T-helper 1 cell (primary cell): ENCODE measurements at regions not wholly inside any gene's neighbourhood (a gene's known extent, or its start where the extent isn't known, plus 50 kb on each side); places are given as distances from the start of the nearest gene placed in this dataset.

Experiments
- DNase-seq, 5 donors: peaks; one replicate each; pipeline ENCODE4 v3.0.0-alpha.2; 2012 to 2020

DNA sequence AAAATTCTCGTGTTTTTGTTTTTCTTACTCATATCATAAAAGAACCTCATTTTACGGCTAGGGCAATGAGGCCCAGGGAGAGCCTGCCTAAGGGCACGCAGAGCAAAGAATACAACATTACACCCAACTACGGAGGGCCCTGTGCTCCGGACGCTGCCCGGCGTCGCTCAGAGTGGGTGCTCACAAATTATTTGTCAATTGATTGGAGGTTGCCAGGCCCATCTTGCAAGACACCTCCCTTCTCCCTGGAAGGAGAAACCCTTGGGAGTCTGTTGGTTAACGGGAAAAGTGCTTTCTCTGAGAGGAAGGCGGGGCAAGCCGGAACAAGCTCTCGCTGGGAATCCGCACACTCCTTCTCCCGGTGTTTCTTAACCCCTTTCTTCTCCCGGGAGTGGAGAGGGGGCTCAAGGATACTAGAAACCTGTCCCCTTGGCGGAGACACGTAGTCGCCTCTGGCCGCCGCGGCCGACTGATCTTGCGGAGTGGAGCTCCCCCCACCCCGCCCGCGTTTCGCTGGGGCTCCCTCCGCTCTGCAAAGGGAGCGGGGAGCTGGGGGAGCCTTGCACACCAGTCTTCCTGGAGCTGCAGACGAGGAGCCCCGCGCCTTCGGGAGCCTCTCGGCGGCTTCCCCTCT lies 599.3 kb upstream of the SGCD start:
- no peak for DNase-seq

DNA sequence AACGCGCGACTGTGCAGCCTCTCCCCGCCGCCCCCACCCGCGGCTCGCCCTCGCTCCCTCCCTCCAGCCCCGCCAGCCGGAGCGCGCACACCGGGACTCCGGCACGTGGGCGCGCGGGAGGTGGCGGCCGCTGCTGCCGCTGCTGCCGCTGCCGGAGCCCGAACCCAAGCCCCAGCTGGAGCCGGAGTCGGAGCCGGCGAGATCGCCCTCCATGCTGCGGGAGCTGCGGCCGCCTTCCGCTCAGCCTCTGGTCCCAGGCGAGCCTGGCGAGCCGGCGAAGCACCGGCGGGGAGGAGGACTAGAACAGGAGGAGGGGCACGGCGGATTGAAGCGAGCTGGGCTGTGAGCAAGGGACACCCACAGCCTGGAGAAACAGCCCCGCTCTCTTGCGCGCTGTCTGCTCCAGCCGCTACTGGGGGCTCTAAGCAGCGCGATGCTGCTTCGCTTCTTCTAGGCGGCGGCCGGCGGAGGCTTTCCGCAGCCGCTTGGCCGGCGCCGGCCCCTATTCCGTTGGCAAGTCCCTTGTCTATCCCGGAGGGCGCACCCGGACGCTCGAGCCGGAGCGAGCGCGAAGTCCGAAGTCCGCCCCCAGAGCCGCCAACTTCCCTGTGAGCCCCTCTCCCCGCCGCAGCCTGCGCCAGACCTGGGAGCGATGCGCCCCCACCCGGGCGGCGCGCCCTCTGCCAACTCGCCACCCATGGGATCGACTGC lies 598.7 kb upstream of the SGCD start:
- DNase-seq, result no peak

DNA sequence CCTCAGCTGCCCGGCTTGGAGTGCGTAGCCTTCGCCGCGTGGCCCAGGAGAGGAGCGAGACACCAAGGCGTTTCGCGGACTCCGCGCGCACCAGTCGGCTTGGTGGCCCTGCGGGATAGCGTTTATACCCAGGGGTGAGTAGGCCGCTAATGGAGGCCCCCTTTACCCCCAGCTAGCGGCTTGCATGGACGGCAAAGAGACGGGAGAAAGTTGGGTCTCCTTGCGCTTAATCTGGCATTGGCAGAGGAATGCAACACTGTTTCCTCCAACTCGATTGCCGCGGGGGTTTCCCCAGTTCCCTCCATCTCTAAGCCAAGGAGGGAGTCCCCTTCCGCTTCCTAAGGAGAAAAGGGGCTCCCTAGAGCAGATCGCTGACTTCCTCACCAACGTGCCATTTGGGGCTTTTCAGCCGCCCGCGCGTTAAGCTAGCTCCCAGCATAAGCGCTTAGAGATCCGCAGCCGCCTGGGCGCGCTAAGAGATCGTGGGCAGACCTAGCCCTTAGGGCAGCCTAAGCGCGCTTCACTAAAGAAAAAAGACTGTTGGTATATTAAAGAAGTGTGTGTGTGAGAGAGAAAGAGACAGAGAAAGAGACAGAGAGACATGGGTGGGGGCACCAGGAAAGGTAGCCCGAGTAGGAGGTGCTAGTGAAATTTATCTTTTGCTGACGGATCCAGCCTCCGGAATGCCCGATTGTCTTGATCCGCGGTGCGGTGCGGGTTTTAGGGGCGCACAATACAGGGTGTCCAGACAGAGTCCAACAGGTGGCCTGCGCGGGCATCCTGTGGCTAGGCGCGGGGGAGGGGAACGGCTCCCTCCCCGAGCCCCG lies 597.9 kb upstream of the SGCD start:
- no peak for DNase-seq

DNA sequence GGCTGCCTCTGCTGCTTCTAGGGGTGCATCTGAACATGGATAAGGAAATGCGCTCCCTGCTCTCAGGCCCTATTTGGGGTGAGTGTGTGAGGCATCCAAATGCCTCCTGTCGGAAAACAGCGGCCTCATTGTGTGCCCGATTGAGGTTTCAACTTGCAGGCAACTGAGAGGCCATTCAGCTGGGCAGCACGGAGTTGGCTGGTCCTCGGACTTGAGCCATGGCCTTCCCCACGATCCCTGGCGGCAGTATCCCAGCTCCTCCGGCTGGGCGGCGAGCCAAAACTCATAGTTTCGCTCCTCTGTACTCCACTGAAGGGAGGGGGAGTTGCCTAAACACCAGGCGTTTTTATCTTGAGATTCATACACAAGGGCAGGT lies 597.3 kb upstream of the SGCD start:
- no peak for DNase-seq

DNA sequence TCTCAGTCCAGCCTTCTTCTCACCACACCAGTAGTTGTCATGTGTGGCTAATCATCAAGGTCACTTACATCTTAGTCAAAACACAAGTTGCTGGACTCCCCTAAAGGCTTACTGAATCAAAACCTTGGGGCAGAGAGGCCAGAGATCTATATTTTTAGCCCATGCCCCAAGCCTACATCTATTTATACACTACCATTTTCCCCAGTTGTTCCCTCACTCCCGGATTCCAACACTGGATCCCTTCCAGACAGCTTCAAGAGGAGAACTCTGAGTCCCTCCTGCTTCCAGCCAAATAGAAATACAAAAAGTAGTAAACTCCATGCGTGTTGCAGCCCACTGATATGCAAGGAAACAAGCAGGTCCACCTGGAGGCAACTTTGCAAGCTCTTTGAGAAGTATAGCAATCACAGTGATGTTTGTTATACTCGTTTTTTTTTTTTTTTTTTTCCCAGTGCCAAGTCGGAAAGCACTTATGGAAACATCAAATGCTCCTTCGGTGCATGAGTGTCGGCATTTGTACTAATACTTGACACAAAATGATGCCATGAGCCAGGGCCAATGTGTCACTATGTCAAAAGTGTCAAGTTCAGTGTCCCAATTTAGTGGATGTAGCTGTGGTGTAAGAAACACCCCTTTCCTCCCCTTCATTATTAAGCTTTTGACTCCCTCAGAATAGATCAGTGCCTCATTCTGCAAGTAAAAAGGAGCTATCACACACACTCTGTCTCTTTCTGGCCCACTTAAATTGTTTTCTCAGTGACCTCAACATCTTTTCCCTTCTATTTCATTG lies 594.2 kb upstream of the SGCD start:
- DNase-seq, result no peak

DNA sequence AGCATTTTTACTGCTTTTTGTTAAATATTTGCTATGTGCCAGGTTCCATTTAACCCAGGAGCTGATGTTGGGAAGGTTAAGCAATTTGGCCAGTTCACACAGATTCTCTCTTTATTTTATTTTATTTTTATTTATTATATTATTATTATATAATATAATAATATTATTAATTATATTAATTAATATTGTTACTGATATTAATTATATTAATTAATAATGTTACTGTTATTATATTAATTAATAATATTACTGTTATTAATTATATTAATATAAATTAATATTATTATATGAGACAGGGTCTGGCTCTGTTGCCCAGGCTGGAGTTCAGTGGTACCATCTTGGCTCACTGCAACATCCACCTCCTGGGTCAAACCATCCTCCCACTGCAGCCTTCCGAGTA lies 593.0 kb upstream of the SGCD start:
- DNase-seq, result no peak

DNA sequence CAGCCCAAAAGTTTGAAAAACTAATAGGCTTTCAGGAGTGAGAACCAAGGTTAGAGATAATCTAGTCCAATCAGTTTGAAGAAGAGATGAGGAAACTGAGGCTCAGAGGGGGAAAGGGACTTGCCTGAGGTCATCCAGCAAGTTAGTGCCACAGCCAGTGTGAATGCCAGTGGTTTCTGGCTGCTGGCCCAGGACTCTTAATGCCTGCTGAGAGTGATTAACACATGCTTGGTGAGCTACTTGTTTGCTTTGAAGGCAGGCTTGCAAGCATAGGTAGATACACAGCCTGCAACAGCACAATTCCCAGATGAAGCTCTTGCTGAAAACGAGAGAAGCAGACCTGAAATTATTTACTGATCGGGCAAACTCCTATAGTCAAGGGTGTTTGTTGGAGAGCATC lies 591.6 kb upstream of the SGCD start:
- no peak for DNase-seq

DNA sequence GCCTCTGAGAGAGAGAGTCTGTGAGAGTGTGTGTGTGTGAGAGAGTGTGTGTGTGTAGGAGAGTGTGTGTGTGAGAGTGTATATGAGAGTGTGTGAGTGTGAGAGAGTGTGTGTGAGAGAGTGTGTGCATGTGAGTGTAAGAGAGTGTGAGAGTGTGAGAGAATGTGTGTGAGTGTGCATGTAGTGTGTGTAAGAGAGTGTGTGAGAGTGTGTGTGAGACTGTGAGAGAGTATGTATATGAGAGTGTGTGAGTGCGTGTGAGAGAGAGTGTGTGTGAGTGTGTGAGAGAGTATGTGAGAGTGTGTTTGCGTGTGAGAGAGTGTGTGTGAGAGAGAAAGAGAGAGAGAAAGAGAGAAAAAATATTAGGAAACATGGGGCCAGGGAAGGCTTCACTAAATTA lies 588.3 kb upstream of the SGCD start:
- DNase-seq, result no peak

DNA sequence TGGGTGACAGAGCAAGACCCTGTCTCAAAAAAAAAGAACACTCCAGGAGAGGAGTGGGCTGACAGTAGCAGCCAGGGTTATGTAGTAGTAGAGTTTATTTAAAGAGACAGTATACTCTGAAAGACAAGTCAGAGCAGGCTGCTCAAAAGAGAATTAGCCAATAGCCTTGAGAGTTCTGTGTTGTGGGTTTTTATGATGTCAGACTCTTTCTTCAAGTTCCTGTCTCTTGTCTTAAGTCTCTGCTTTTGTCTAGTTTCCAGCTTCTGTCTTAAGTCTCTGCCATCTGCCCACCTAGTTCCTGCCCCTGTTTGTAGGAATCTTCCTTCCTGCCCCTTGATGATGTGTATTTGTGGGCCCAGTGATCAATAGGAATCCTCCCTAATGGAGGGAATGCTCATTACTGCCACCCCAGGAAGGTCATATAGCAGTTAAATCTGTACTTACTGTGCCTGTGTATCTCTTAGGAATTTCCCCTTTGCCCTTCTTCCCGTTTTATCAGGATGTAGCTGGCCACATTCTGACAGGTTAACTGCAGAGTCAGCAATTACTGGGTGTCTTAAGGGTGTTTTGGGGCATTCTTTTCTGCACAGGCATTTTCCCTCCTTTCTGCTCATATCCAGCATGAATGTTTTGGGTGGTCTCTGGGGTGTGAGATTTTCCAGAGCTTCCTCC lies 580.5 kb upstream of the SGCD start:
- DNase-seq, result no peak

DNA sequence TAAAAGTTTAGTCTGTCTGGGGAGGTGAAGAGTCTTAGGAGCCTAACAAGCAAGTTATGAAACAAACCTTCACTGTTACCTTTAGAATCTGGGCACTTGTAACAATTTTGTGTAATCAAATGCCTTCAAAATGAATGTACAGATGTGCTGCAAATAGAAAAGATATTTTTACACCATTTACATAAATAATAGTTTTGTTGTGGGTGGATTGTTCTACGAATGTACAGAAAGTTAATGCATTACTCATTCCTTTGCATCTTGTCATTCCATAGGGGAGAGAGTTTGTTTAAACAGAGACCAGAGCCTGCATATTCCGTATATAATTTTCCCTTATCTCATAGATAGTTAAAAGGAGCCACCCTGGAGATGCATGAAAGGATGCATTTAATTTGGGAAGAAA lies 576.9 kb upstream of the SGCD start:
- DNase-seq, result no peak

DNA sequence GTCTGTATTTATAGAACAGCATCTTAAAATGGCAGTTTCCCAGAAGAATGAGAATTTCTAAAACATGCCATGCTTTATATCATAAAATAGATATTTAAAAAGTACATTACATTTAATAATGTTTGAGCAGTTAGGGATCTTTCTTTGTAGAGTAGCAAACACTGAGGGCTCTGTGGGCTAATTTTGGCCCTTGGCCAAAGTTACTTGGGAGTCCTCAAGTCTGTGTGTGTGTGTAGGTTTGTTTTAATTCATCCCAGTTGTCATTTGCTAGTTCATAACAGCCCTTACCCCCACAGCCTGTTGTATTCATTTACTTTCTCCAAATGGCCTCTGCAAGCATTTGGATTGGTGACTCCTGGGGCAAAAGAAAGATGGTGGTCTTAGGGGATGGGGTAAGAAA lies 576.4 kb upstream of the SGCD start:
- no peak for DNase-seq

DNA sequence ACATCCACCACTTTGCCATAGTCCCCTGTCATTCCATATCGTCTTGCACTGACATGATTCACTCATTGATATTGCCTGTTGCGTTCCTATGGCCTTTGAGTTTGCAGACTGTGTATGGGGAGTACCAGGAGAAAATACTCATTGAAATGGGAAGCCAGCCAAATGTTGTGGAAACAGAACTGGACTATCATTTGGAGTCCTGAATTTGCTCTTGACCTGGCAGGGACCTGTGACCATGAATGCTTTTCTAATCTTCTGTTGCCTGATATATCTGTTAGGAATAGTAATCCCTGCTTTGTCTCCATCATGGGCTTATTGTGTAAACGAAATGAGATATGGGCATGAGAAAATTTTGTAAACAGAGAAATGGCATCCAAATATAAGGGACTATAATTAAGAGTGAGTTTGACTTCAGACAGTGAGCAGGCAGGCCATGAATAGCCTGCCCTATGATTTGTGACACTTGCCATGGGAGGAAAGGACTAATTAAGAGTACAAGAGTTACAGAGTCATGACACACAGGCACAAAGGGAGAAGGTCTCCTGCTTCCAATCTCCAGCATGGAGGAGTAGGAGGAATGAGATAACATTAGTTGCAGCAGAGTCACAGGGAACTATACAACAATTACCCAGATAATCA lies 572.9 kb upstream of the SGCD start:
- DNase-seq, result no peak

DNA sequence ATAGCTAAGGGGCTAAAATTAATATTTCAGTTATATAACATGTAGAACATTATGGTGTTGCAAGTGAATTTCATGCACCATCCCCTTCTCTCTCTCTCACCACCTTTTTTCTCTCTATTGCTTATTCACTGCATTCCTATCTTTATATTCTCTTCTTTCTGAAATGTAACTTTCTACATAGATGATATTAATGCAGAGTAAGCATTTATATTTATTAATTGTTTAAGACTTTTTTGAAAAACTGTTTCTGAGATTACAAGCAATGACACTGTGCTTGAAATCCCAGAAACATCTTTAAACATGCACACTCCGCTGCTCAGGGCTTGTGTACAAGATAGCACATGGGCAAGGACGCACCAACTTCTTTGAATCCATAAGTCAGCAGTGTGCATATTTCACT lies 567.7 kb upstream of the SGCD start:
- no peak for DNase-seq

DNA sequence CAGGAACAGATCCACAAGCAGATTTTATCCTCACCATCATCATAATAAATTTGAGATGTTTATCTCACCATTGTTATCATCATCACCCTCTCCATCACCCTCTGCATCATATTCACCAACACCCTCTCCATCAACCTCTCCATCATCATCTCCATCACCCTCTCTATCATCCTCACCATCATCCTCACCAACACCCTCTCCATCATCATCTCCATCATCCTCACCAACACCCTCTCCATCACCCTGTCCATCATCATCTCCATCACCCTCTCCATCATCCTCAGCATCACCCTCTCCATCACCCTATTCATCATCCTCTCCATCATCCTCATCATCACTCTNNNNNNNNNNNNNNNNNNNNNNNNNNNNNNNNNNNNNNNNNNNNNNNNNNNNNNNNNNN lies 567.0 kb upstream of the SGCD start:
- no peak for DNase-seq

DNA sequence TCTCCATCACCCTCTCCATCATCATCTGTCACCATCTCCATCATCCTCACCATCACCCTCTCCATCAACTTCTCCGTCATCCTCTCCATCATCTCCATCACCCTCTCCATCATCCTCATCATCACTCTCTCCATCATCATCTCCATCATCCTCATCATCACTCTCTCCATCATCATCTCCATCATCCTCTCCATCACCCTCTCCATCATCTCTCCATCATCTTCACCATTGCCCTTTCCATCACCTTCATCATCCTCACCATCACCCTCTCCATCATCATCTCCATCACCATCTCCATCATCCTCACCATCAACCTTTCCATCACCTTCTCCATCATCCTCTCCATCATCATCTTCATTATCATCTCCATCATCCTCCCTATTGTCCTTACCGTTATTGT lies 565.5 kb upstream of the SGCD start:
- DNase-seq, result no peak

DNA sequence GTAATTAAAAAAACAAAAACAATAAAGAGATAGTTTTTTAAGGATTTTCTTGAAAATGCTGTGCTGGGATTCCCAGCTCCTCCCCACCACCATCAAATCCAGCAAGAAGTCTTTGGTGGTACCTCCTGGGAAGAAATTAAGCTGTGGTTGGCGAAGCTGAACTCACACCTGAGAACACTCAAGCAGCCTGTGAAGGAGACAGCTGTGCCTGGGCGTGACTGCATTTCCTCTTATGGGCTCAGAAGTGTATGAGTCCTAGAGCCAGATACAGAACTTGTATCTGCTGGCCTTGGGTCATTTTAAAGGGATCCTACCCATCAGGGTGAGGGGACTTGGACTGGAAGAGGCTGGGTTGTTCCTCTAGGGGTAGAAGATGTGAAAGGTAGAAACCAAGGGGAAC lies 561.2 kb upstream of the SGCD start:
- no peak for DNase-seq

DNA sequence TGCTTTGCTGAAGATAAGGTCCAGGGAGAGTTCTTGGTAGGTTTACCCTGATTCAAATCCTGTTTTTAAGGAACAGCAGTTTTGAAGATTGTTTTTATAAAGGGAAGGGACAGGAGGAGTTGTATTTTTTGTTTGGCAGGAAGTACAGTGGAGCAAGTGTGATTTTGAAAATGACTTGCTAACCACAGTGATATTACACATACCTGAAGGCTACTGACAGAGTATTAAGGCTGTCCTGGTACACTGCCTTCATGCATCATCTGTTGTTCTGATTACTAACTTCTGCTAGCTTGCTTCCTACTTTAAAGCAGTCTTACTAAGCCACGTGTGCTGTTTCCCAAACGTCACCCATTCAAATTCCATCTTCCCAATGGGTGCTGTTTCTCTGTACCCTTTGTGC lies 559.5 kb upstream of the SGCD start:
- peak in 1 of 5 donors; percentile 2 for DNase-seq

DNA sequence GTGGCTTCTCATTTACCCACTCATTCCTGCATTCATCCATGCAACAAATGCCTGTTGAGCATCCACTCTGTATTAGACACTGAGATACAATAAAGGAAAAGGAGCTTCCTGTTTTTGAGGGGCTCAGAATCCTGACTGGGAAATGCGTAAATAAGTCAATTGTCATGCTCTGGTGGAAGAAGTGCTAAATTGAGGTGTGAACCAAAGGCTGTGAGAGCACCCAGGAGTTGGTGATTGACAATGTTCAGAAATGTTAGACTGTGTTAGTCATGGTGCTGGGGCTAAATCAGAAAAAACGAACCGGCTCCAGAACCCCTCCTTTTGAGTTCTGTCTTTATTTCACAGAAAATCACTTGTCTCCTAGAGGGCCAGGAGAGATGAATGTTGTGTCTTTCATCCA lies 558.6 kb upstream of the SGCD start:
- DNase-seq, result no peak

DNA sequence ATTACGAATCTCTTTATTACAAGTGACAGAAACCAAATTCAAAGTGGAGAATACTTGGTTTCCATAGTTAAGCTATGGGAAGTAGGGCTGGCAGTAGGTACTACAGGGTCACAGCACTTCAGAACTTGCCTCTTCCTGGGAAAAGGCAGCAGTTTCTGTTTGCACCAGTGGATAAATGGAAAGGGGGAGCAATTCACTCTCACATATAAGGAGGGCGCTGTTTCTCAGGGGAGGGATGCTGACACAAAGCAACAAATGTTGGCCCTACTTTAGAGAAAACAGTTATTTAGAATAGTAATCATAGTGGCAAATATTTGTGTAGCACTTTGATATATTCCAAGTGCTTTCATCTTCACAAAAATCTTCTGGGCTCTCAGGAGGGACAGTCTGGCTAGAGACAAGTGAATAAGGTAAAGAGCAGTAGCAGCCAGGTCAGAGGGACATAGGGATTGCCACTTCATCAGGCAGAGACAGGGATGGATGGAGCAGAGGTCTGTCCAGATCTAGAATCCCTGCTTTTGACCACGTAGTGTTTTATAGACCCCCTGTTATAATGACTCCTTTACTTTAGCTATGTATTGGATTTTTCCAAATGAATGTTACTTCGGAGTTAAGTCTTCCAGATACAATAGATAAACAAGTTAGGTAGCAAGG lies 554.8 kb upstream of the SGCD start:
- DNase-seq, result no peak

DNA sequence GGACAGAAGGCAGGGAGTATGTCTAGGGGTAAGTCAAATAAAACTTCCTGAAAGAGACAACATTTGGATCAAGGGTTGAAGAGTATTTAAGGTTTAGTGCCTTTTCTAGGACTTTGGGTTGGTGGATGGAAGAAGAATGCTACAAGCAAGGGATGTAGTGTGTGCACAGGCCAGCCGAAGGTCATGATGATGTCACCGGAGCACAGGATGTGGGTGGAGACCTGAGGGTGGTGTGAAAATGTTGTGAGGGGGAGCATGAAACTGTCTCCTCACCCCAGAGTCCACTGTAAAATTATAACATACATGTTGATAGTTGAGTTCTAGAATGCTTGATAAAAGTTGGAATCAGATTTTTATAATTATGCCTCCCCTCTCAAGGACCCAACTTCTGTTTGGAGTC lies 553.3 kb upstream of the SGCD start:
- DNase-seq, result no peak

DNA sequence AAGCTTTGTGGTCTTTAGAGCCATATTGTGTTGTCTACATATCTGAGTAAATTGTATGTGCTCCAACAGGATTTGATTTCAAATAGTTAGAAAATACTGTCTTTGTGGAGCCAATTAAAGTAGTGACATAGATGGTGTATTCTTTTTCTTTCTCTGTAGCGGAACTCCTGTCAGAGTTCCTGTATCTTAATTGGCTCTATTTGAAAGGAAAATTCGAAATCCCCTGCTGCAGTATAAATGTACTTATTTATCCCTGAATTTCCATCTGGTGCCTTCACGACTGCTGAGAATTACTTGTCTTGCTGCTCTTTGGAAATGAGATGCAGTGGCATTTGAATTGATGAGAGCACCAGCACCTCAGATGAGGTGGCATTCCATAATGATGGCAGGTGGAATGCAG lies 546.7 kb upstream of the SGCD start:
- no peak for DNase-seq

DNA sequence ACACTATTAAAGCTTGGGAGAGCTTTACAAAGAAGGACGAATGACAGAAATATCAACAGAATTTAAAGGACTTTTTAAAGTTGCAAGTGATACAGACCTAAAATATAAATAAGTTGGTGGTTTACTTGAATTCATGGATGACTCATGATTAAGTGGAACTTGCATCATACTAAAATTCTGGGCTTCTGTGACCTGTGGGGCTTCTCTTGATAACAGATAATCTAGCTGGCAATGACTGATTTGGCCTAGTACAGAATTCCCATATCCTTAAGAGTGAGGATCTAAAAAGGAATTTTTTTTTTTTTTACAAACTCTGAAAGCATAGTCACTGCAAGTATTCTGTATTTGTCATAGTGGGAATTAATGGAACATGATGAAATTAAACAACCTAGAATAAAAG lies 543.7 kb upstream of the SGCD start:
- DNase-seq, result no peak
